ENCODE measurements at regions not wholly inside any gene's neighbourhood (a gene's known extent, or its start where the extent isn't known, plus 50 kb on each side); places are given as distances from the start of the nearest gene placed in this dataset.

DNA sequence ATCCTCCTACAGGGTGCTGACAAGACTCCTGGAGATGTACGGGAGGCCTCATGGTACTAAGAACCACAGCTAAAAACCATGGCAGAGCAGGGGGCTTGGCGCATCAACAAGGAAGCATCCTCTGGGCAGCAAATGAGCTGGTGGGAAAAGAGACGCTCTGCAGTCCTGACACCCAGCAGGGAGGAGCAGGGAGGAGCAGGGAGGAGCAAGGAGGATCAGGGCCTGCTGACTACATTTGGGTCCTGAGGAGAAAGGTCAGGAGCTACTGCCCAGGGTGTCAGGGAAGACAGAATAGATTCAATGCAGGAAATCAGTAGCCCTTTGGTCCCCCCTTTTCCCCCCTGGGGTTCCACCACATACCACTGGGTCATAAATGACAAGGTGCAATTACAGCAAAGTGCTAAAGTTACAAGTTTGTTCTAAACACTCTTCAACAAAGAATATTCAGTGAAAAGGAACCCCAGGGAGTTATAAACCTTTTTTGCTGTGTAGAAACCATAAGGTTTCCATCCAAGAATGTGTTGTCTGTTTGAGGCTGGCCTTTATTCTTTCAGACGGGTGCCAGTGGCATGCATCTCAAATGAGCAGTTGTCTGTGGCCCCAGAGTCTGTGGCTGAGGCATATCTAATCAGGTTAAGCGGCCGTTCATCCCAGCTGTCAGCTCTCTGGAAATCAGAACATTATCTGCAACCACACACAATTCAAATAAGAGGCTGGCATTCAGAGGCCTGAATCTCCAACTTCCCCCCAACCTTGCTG lies 325.0 kb downstream of the CDC5L start:
- DNase-seq (ENCODE audit: low spot score) (no peak), ATAC-seq (no peak)
- Mint-ChIP-seq H3K9me3 (peaks cover 3% of the 10 kb centered on the region), H3K4me1 (ENCODE audit: low read depth in 2 of 2) (peaks cover 4 to 5% of the 10 kb centered on the region in 2 donors), H3K27ac (no peak overlapping the region), H3K27me3 (peaks cover under 1 to 3% of the 10 kb centered on the region in 2 donors), H3K4me3 (no peak overlapping the region), H3K36me3 (peaks cover 6% of the 10 kb centered on the region)

DNA sequence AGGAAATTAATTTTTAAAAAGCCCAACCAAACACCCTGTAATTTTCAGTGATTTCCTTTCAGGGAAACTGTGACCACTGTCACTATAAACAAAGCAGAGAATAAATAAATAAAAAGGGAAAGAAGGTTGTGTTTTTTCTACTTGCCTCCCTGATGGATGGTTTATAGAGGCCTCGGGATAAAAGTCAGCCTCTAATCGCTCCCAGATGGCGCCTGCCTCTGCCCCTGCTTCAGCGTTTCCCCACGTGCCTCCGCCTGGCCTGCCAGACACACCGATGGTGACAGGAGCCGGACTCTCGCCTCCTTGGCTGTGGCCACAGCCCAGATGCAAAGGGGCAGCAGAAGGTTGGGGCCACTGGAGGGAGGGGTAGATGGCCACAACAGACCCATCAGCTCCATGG lies 327.7 kb downstream of the CDC5L start:
- no peak overlapping the region for H3K27ac Mint-ChIP-seq
- DNase-seq (ENCODE audit: low spot score) (no peak), ATAC-seq (no peak)
- no peak overlapping the region for H3K4me3 Mint-ChIP-seq
- peaks cover 8 to 18% of the 10 kb centered on the region in 2 donors for H3K27me3 Mint-ChIP-seq
- no peaks in the 10 kb centered on the region for H3K36me3 Mint-ChIP-seq
- H3K4me1 Mint-ChIP-seq (ENCODE audit: low read depth in 2 of 2), result no peaks in the 10 kb centered on the region
- H3K9me3 Mint-ChIP-seq, result no peaks in the 10 kb centered on the region

DNA sequence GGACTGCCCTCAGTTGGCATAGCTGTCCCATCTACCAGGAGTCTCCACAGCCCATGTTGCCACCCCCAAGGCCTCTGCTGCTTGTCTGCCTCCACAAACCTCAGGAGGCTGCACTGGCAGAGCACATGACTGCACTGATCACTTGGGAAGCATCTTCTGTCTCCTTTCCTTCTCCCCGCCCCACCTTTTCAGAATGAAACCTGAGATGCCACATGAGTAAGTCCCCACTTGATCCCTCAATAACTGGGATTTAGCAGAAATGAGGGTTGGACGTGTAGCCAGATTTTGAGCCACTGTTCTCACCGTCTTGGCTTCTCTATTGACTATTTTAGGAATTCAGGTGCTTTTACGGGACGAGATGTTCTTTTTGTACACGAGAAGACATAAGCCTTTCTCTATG lies 328.4 kb downstream of the CDC5L start:
- Mint-ChIP-seq H3K27me3 (peaks cover 8 to 18% of the 10 kb centered on the region in 2 donors), H3K4me1 (ENCODE audit: low read depth in 2 of 2) (no peaks in the 10 kb centered on the region), H3K4me3 (no peak overlapping the region), H3K27ac (no peak overlapping the region), H3K9me3 (no peaks in the 10 kb centered on the region), H3K36me3 (no peaks in the 10 kb centered on the region)
- DNase-seq (ENCODE audit: low spot score) (no peak), ATAC-seq (no peak)

DNA sequence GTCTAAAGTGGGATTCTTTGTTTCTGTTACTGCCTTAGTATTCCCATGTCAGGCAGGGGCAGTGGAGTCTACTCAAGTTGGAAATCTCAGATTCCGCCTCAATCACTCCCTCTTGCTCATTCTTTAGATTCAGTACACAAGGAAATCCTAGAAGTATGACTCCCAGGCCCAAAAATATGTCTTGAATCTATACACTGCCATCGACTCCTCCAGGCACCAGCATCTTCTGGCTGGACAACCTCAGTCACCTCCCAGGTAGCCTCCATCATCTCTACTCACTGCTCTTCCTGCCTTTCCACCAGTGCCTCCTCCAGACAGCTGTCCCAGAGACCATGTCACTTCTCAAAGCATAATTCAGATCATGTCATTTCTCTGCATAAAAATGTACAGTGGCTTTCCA lies 329.9 kb downstream of the CDC5L start:
- H3K27me3 Mint-ChIP-seq, result peaks cover 8 to 18% of the 10 kb centered on the region in 2 donors
- no peaks in the 10 kb centered on the region for H3K4me1 Mint-ChIP-seq (ENCODE audit: low read depth in 2 of 2)
- no peaks in the 10 kb centered on the region for H3K36me3 Mint-ChIP-seq
- no peak overlapping the region for H3K27ac Mint-ChIP-seq
- ATAC-seq (no peak), DNase-seq (ENCODE audit: low spot score) (no peak)
- no peaks in the 10 kb centered on the region for H3K9me3 Mint-ChIP-seq
- H3K4me3 Mint-ChIP-seq, result no peak overlapping the region

GRCh38 chr6:44721954-44722578 lies 334.6 kb downstream of the CDC5L start:
- no peak overlapping the region for H3K4me3 Mint-ChIP-seq
- H3K4me1 Mint-ChIP-seq (ENCODE audit: low read depth in 2 of 2), result no peaks in the 10 kb centered on the region
- no peak for DNase-seq (ENCODE audit: low spot score)
- no peak overlapping the region for H3K27ac Mint-ChIP-seq
- H3K9me3 Mint-ChIP-seq, result no peaks in the 10 kb centered on the region
- peaks cover 13 to 25% of the 10 kb centered on the region in 2 donors for H3K27me3 Mint-ChIP-seq
- no peak for ATAC-seq
- no peaks in the 10 kb centered on the region for H3K36me3 Mint-ChIP-seq

GRCh38 chr6:44722736-44723135 lies 335.2 kb downstream of the CDC5L start:
- Mint-ChIP-seq H3K9me3 (no peaks in the 10 kb centered on the region), H3K27me3 (peaks cover 11 to 21% of the 10 kb centered on the region in 2 donors), H3K4me3 (no peak overlapping the region), H3K36me3 (no peaks in the 10 kb centered on the region), H3K27ac (no peak overlapping the region), H3K4me1 (ENCODE audit: low read depth in 2 of 2) (no peaks in the 10 kb centered on the region)
- no peak for DNase-seq (ENCODE audit: low spot score)
- no peak for ATAC-seq

DNA sequence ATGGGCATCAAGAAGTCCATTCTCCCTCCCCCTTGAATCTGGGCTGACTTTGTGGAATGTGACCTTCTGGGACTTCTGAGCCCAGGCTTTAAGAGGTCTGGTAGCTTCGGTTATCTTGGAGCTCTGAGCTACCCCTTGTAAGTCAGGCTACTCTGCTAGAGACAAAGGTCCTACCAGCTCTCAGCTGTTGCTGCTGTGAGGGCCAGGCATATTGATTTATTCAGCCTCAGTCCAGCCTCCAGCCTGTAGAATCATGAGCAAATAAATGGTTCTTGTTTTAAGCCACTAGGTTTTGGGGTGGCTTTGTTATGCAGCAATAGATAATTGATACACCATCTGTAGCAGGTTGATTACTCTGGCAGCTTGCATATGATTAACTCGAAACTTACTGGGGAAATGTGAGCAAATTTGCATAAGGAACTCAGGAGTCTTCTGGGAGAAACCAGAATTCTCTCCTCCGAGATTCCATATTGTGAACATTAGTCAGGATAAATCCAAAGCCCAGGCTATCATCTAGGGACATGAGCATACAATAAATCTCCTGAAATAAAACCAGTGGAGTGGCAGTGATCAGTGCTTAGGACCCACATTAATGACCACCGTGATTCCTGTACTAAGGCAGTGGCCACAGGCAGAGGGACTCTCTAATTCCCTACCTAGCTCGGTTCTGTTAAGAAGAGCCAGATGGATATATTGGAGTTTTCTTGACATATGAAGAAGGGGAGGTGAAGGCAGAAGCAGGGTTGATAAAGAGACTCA lies 336.1 kb downstream of the CDC5L start:
- DNase-seq (ENCODE audit: low spot score) (no peak), ATAC-seq (no peak)
- H3K27ac Mint-ChIP-seq, result no peak overlapping the region
- H3K27me3 Mint-ChIP-seq, result peaks cover 9 to 18% of the 10 kb centered on the region in 2 donors
- H3K36me3 Mint-ChIP-seq, result no peaks in the 10 kb centered on the region
- H3K9me3 Mint-ChIP-seq, result no peaks in the 10 kb centered on the region
- H3K4me3 Mint-ChIP-seq, result no peak overlapping the region
- H3K4me1 Mint-ChIP-seq (ENCODE audit: low read depth in 2 of 2), result no peaks in the 10 kb centered on the region

GRCh38 chr6:44725070-44725469 lies 337.6 kb downstream of the CDC5L start:
- DNase-seq (ENCODE audit: low spot score), result no peak
- Mint-ChIP-seq H3K4me3 (no peak overlapping the region), H3K9me3 (no peaks in the 10 kb centered on the region), H3K27me3 (peaks cover 5 to 7% of the 10 kb centered on the region in 2 donors), H3K4me1 (ENCODE audit: low read depth in 2 of 2) (no peaks in the 10 kb centered on the region), H3K36me3 (no peaks in the 10 kb centered on the region), H3K27ac (no peak overlapping the region)
- no peak for ATAC-seq

DNA sequence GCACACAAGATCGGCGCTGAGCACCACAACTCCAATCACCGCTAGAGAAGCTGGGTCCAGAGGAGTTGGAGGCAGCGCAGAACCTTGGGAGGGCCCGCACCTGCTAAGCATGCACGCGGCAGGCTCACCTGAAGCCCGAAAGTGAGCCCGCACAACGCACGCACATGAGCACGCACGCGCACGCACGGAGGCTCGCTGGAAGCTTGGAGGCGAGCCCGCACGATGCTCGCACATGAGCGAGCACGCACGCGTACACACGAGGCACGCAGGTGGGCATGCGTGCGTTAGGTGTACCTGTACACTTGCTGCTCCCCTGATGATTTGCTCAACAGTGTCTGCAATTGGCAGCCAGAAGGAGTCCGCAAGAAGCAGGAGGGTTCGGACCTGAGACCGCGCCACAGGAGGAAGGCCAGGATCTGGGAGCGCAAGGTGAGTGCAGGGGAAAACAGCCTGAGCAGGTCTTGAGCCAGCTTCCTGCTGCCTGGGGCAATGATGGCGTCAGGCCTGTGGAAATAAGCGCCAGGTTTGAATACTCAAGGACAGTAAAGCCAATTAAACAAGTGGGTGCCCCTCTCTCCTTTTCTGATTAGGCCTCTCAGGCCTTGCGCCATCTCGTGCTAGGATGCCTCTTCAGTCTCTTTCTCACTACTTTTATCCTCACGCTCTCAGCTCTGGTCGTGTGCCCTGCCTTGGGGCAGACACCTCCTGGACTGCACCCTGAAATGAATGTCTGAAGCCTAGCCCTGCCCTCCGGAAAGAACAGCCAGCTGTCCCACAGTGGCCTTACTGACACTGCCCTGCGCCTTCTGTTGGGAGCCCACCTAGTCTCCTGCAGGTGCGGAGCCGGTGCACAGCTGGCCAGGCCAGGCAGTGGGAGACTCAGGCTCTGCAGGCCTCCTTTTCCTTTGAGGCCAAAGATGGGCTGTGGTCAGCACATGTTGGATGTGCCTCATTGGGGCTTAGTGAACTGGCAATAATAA lies 340.4 kb downstream of the CDC5L start:
- no peak overlapping the region for H3K27ac Mint-ChIP-seq
- no peaks in the 10 kb centered on the region for H3K36me3 Mint-ChIP-seq

GRCh38 chr6:44730771-44731391 lies 343.4 kb downstream of the CDC5L start:
- Mint-ChIP-seq H3K27me3 (peaks cover 3 to 7% of the 10 kb centered on the region in 2 donors), H3K9me3 (no peaks in the 10 kb centered on the region), H3K27ac (no peak overlapping the region), H3K4me1 (ENCODE audit: low read depth in 2 of 2) (peaks cover 0 to 8% of the 10 kb centered on the region in 2 donors), H3K4me3 (no peak overlapping the region), H3K36me3 (no peaks in the 10 kb centered on the region)
- ATAC-seq (no peak), DNase-seq (ENCODE audit: low spot score) (no peak)

More for the DNA sequence above, 340.4 kb downstream of the CDC5L start:
- Mint-ChIP-seq H3K4me1 (ENCODE audit: low read depth in 2 of 2) (no peaks in the 10 kb centered on the region), H3K27me3 (peaks cover 5 to 7% of the 10 kb centered on the region in 2 donors), H3K9me3 (no peaks in the 10 kb centered on the region), H3K4me3 (no peak overlapping the region)
- DNase-seq (ENCODE audit: low spot score) (no peak), ATAC-seq (peak in 1 of 2 donors; percentile 18)

- DNase-seq (ENCODE audit: low spot score) (no peak), ATAC-seq (no peak)
- H3K4me3 Mint-ChIP-seq, result no peak overlapping the region
- H3K27me3 Mint-ChIP-seq, result no peaks in the 10 kb centered on the region
- peaks cover 0 to 8% of the 10 kb centered on the region in 2 donors for H3K4me1 Mint-ChIP-seq (ENCODE audit: low read depth in 2 of 2)
- no peaks in the 10 kb centered on the region for H3K36me3 Mint-ChIP-seq
- no peak overlapping the region for H3K27ac Mint-ChIP-seq
- no peaks in the 10 kb centered on the region for H3K9me3 Mint-ChIP-seq
Observed at GRCh38 chr6:44731485-44732095, 344.1 kb downstream of the CDC5L start.

- H3K4me3 Mint-ChIP-seq, result no peak overlapping the region
- no peaks in the 10 kb centered on the region for H3K27me3 Mint-ChIP-seq
- no peak for ATAC-seq
- H3K27ac Mint-ChIP-seq, result no peak overlapping the region
- peaks cover 0 to 8% of the 10 kb centered on the region in 2 donors for H3K4me1 Mint-ChIP-seq (ENCODE audit: low read depth in 2 of 2)
- no peak for DNase-seq (ENCODE audit: low spot score)
- no peaks in the 10 kb centered on the region for H3K36me3 Mint-ChIP-seq
- no peaks in the 10 kb centered on the region for H3K9me3 Mint-ChIP-seq
Observed at GRCh38 chr6:44732243-44732642, 344.7 kb downstream of the CDC5L start.

All from natural killer cell treated with Interleukin-12 subunit alpha and Interleukin-12 subunit beta and Interleukin-15 and Interleukin-18, amount 100 ng/mL, for 72 hours (primary cell).